ENCODE measurements at regions not wholly inside any gene's neighbourhood (a gene's known extent, or its start where the extent isn't known, plus 50 kb on each side); places are given as distances from the start of the nearest gene placed in this dataset.
"Not testable (repeated sequence)": the region's sequence is repeated elsewhere in the genome, so short reads cannot be mapped to it uniquely, and the experiment has no call there.

GRCh38 chrX:7596822-7597221, 246.1 kb upstream of the VCX start:
- H2AFZ ChIP-seq (ENCODE audit: low read length), result no peak overlapping the region
- H3K36me3 ChIP-seq (replicated peaks in 1 of 2; ENCODE audit: control insufficient read depth in 1 of 2, insufficient read depth in 2 of 2, low read length in 2 of 2), result no peaks in the 10 kb centered on the region
- no peak for FAIRE-seq
- H3K79me2 ChIP-seq (ENCODE audit: insufficient read depth, low read length), result no peaks in the 10 kb centered on the region
- H3K4me1 ChIP-seq (ENCODE audit: insufficient read depth, low read length), result no peaks in the 10 kb centered on the region
- no peaks in the 10 kb centered on the region; the same call in 1 of the 2 replicates for H3K9me3 ChIP-seq (ENCODE audit: low read length)
- no TSS peak for BruUV-seq (replicated peaks)
- no peaks in the 10 kb centered on the region for H3K27me3 ChIP-seq (ENCODE audit: control insufficient read depth in 1 of 2, insufficient read depth in 2 of 2, low read length in 2 of 2)
- no peak overlapping the region for H3K4me2 ChIP-seq (ENCODE audit: low read depth, low read length)
- ATAC-seq, result no peak
- in situ Hi-C loops (cut with HindIII; ENCODE audit: extremely low pct_ligation_motif_present, low pct_unique_long_range_greater_than_20kb) (no loop called here), intact Hi-C loops (cut with micrococcal nuclease; ENCODE audit: unreplicated experiment) (no loop called here)
- POLR2A ChIA-PET, result no interaction called here
- 13% methylated on average over 2 of the region's 2 CpGs for WGBS (ENCODE audit: low lambda C conversion rate)
- H3K4me3 ChIP-seq (replicated peaks in 1 of 3; ENCODE audit: insufficient read depth in 1 of 3, low read depth in 2 of 3, low read length in 3 of 3), result no peak overlapping the region
- H3K9ac ChIP-seq (ENCODE audit: insufficient read depth, low read depth, low read length), result no peak overlapping the region
- H4K20me1 ChIP-seq (ENCODE audit: insufficient read depth, low read length), result no peaks in the 10 kb centered on the region
- no peak overlapping the region for H3K27ac ChIP-seq (ENCODE audit: extremely low read length, insufficient read depth, low read length)
- DNase-seq (ENCODE audit: low spot score), result no peak
- CTCF ChIA-PET (ENCODE audit: low intra/inter-chr PET ratio, low total read pairs), result no interaction called here
- TF ChIP-seq ZNF253 (CRISPR knock-in tag; IDR thresholded peaks at IDR 0.05; ENCODE audit: borderline replicate concordance) (no peak), ZNF580 (CRISPR knock-in tag; IDR thresholded peaks at IDR 0.05; ENCODE audit: borderline replicate concordance, low read depth) (no peak), ZNF75D (CRISPR knock-in tag; IDR thresholded peaks at IDR 0.05; ENCODE audit: borderline replicate concordance) (no peak), ZUFSP (CRISPR knock-in tag; IDR thresholded peaks at IDR 0.05; ENCODE audit: borderline replicate concordance) (no peak), NAIF1 (CRISPR knock-in tag; IDR thresholded peaks at IDR 0.05; ENCODE audit: borderline replicate concordance) (no peak), HMG20B (CRISPR knock-in tag; conservative IDR thresholded peaks at IDR 0.05) (no peak), KLF11 (CRISPR knock-in tag; IDR thresholded peaks at IDR 0.05) (no peak), ETS1 (CRISPR knock-in tag; IDR thresholded peaks at IDR 0.05) (no peak), SAFB2 (CRISPR knock-in tag; IDR thresholded peaks at IDR 0.05; ENCODE audit: borderline replicate concordance, low read depth) (no peak), CENPX (CRISPR knock-in tag; IDR thresholded peaks at IDR 0.05) (no peak), ZFP62 (CRISPR knock-in tag; IDR thresholded peaks at IDR 0.05) (no peak)

- POLR2A ChIA-PET; ATAC-seq; H3K4me1 ChIP-seq (ENCODE audit: insufficient read depth, low read length); H3K4me3 ChIP-seq (replicated peaks in 1 of 3; ENCODE audit: insufficient read depth in 1 of 3, low read depth in 2 of 3, low read length in 3 of 3); H3K9me3 ChIP-seq (ENCODE audit: low read length); H3K27ac ChIP-seq (ENCODE audit: extremely low read length, insufficient read depth, low read length); BruUV-seq (replicated peaks); H3K79me2 ChIP-seq (ENCODE audit: insufficient read depth, low read length); H3K36me3 ChIP-seq (replicated peaks in 1 of 2; ENCODE audit: control insufficient read depth in 1 of 2, insufficient read depth in 2 of 2, low read length in 2 of 2); H2AFZ ChIP-seq (ENCODE audit: low read length); intact Hi-C loops (cut with micrococcal nuclease; ENCODE audit: unreplicated experiment); H3K27me3 ChIP-seq (ENCODE audit: control insufficient read depth in 1 of 2, insufficient read depth in 2 of 2, low read length in 2 of 2); CTCF ChIA-PET (ENCODE audit: low intra/inter-chr PET ratio, low total read pairs); FAIRE-seq; DNase-seq (ENCODE audit: low spot score); H3K4me2 ChIP-seq (ENCODE audit: low read depth, low read length); H3K9ac ChIP-seq (ENCODE audit: insufficient read depth, low read depth, low read length); in situ Hi-C loops (cut with HindIII; ENCODE audit: extremely low pct_ligation_motif_present, low pct_unique_long_range_greater_than_20kb); H4K20me1 ChIP-seq (ENCODE audit: insufficient read depth, low read length): not testable (repeated sequence)
- no CpG with 5 or more reads among the region's 28 CpGs for WGBS (ENCODE audit: low lambda C conversion rate)
Observed at GRCh38 chrX:7593370-7593769, 249.6 kb upstream of the VCX start.

Data from HepG2 (cell line).